ENCODE measurements at regions not wholly inside any gene's neighbourhood (a gene's known extent, or its start where the extent isn't known, plus 50 kb on each side); places are given as distances from the start of the nearest gene placed in this dataset.

DNA sequence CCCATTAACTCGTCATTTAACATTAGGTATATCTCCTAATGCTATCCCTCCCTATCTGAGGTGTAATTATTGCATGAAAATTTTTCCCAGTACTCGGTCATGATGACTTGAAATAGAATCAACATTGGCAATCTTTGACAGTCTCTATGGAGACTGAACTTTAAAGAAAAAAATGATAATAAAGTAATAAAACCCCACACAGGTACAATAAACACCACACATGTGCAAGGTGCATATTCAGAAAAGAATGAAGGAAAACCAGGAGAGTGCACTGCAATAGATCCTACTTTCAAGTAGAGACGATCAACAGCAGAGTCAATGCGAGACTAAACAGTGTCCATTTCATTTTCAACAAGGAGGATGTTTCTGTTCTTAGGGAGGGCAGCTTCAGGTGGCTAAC, 1253.8 kb upstream of the TMEM132C start:
- TF ChIP-seq, protein P1, sequence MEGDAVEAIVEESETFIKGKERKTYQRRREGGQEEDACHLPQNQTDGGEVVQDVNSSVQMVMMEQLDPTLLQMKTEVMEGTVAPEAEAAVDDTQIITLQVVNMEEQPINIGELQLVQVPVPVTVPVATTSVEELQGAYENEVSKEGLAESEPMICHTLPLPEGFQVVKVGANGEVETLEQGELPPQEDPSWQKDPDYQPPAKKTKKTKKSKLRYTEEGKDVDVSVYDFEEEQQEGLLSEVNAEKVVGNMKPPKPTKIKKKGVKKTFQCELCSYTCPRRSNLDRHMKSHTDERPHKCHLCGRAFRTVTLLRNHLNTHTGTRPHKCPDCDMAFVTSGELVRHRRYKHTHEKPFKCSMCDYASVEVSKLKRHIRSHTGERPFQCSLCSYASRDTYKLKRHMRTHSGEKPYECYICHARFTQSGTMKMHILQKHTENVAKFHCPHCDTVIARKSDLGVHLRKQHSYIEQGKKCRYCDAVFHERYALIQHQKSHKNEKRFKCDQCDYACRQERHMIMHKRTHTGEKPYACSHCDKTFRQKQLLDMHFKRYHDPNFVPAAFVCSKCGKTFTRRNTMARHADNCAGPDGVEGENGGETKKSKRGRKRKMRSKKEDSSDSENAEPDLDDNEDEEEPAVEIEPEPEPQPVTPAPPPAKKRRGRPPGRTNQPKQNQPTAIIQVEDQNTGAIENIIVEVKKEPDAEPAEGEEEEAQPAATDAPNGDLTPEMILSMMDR (IDR thresholded peaks at IDR 0.05; ENCODE audit: insufficient read depth, low read length, poor library complexity, severe bottlenecking) = no peak
- TF ChIP-seq EZH2phosphoT487 (conservative IDR thresholded peaks at IDR 0.05; ENCODE audit: low read length) = no peak
